ENCODE measurements at regions not wholly inside any gene's neighbourhood (a gene's known extent, or its start where the extent isn't known, plus 50 kb on each side); places are given as distances from the start of the nearest gene placed in this dataset.

GRCh38 chr11:134950692-134951304 lies 538.8 kb upstream of the B3GAT1 start:
- H3K36me3 ChIP-seq (ENCODE audit: control insufficient read depth, insufficient read depth, low read length) = no peaks in the 10 kb centered on the region
- H3K4me1 ChIP-seq (ENCODE audit: control insufficient read depth, insufficient read depth, low read length) = peaks cover 26% of the 10 kb centered on the region
- DNase-seq (ENCODE audit: low read depth, low spot score) (no peak), ATAC-seq (peak; percentile 55)
- H3K27me3 ChIP-seq (ENCODE audit: control insufficient read depth, insufficient read depth, low read length) = no peaks in the 10 kb centered on the region
- ChIA-PET CTCF (no interaction called here), POLR2A (no interaction called here)
- H3K27ac ChIP-seq (ENCODE audit: low read length) = peak overlapping the region; percentile 84
- intact Hi-C loops (cut with micrococcal nuclease; ENCODE audit: unreplicated experiment) = no loop called here
- H3K9me3 ChIP-seq (ENCODE audit: control insufficient read depth, insufficient read depth, low read depth, low read length) = no peaks in the 10 kb centered on the region
- BruUV-seq (replicated peaks) = no TSS peak
- in situ Hi-C loops (cut with HindIII; ENCODE audit: low pct_unique_long_range_greater_than_20kb, low sequenced_read_pairs) = no loop called here
- H3K4me3 ChIP-seq (ENCODE audit: low read depth in 2 of 2, low read length in 2 of 2) = no peak overlapping the region
- TF ChIP-seq POLR2AphosphoS5 (IDR thresholded peaks at IDR 0.05; ENCODE audit: low read depth, low read length) (no peak), REST (IDR thresholded peaks at IDR 0.05; ENCODE audit: insufficient read depth in 1 of 2, low read depth in 2 of 2, low read length in 1 of 2) (no peak), CTCF (IDR thresholded peaks at IDR 0.05) (no peak), TCF7L2 (IDR thresholded peaks at IDR 0.05; ENCODE audit: low read depth, low read length) (no peak), SIN3A (IDR thresholded peaks at IDR 0.05; ENCODE audit: borderline replicate concordance, insufficient read depth, low read depth, low read length) (no peak)

- Histone ChIP-seq H3K4me1 (ENCODE audit: control insufficient read depth, insufficient read depth, low read length) (peaks cover 30% of the 10 kb centered on the region), H3K27ac (ENCODE audit: low read length) (peak overlapping the region; percentile 85), H3K4me3 (ENCODE audit: low read depth in 2 of 2, low read length in 2 of 2) (no peak overlapping the region), H3K9me3 (ENCODE audit: control insufficient read depth, insufficient read depth, low read depth, low read length) (no peaks in the 10 kb centered on the region), H3K27me3 (ENCODE audit: control insufficient read depth, insufficient read depth, low read length) (no peaks in the 10 kb centered on the region), H3K36me3 (ENCODE audit: control insufficient read depth, insufficient read depth, low read length) (no peaks in the 10 kb centered on the region)
- intact Hi-C loops (cut with micrococcal nuclease; ENCODE audit: unreplicated experiment) (no loop called here), in situ Hi-C loops (cut with HindIII; ENCODE audit: low pct_unique_long_range_greater_than_20kb, low sequenced_read_pairs) (no loop called here)
- POLR2A ChIA-PET = no interaction called here
- ATAC-seq = peak; percentile 84
- CTCF ChIA-PET = no interaction called here
- BruUV-seq (replicated peaks) = no TSS peak
- DNase-seq (ENCODE audit: low read depth, low spot score) = peak; percentile 86
- TF ChIP-seq CTCF (IDR thresholded peaks at IDR 0.05) = no peak
- no peak for TF ChIP-seq REST (IDR thresholded peaks at IDR 0.05; ENCODE audit: insufficient read depth in 1 of 2, low read depth in 2 of 2, low read length in 1 of 2)
- TF ChIP-seq SIN3A (IDR thresholded peaks at IDR 0.05; ENCODE audit: borderline replicate concordance, insufficient read depth, low read depth, low read length) = no peak
- TF ChIP-seq POLR2AphosphoS5 (IDR thresholded peaks at IDR 0.05; ENCODE audit: low read depth, low read length) = peak; percentile 48; the same call in 1 of the 2 replicates
- TF ChIP-seq TCF7L2 (IDR thresholded peaks at IDR 0.05; ENCODE audit: low read depth, low read length) = no peak
These were observed 537.4 kb upstream of the B3GAT1 start for GRCh38 chr11:134949121-134950090.

Data from Panc1 (cell line).